NOMO-1 (cell line): ENCODE measurements at regions not wholly inside any gene's neighbourhood (a gene's known extent, or its start where the extent isn't known, plus 50 kb on each side); places are given as distances from the start of the nearest gene placed in this dataset.
"Not testable (repeated sequence)": the region's sequence is repeated elsewhere in the genome, so short reads cannot be mapped to it uniquely, and the experiment has no call there.

ENCODE experiments used
- DNase-seq, 2 experiments: peaks; one replicate each; lab custom pipeline; 2025; ENCODE audit not compliant: unreplicated experiment in 2 of 2; lab: John Stamatoyannopoulos, UW

DNA sequence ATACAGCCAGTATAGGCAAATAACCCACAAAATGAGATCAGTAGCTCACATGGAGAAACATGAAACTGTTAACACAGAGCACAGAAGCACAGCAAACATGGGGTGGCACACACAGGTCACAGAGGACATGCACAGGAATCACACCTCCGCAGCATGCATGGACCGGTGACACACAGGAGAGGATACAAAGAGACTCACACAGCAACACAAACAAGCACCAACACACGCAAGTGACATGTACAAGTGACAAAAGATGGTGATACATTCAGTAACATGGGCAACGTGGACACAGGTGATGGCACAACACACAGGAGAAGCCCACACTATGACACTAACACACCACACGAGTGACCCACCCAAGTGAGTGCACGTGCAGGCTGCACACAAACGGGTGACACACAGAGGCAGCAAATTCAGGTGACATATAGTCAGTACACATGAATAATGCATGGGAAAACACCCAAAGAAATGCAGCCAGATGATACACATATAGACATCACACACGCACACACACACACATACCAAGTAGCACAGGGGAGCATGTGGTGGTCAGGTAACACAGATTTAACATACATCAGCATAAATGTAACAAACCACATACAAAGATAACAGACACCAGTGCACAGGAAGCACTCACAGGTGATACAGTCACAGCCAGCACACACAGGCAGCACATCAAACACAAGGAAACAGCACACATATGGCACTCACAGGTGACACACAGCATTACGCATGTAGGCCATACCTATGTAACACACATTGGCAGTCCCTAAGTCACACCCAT lies 216.0 kb upstream of the SFSWAP start:
- no peak for DNase-seq

DNA sequence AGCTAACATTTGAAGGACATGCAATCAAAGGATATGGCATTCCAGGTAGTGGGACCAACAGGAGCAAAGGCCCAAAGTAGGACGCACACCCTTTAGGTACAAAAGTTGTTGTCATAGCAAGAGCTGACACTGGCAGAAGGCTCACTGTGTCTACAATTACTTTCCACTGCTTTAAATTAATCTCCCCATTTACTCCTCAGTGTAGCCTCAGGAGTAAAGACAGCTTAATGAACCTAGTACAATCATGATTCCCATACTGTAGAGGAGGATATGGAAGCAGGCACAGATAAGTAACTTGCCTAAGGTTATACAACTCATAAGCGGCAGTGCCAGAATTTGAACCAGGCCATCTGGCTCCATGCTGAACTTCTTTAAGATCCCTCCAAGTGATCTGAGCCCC lies 212.9 kb upstream of the SFSWAP start:
- DNase-seq, result no peak

DNA sequence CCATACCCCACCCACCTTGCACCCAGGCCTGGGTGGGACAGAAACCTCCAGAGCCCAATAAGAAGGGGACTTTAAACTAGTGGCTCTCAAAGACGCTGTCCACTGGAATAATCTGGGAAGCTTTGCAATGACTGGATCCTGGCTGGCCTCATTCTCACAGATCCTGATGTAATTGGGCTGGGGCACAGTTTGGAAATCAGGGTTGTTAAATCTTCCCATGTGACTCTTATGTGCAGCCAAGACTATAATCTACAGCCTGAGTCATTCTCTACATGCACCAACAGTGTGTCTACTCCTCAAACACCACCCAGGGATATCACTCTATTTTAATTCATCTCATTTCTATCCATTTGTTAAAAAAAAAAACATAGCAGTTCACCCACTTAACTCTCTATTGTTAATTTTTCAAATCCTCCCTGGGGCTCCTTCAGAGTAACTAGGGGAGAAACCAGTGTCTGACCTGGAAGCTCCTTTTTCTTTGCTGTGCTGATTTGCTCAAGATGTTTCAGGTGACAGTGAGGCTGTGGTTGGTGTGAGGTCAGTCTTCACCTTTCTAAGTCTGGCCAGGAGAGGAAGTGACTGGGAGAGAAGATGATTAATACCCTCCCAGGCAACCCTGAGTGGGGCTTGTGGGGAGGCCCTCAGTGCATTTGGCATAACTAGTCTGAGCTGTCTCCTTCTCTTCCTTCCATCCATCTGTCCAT lies 211.6 kb upstream of the SFSWAP start:
- no peak for DNase-seq

DNA sequence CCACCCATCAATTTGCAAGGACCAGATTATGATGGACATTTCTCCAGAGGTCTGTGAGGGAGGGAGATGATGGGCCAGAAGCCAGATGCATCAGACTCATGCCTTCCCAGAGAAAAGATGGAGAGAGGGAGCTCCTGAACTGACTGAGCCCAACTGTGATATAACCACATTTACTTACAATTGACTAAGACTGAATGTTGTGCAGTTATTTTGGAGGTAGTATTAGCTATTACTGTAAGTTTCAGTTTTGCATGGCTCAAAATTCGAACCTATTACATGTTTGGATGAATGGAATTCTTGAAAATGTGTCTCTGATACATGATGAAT lies 211.1 kb upstream of the SFSWAP start:
- no peak for DNase-seq

DNA sequence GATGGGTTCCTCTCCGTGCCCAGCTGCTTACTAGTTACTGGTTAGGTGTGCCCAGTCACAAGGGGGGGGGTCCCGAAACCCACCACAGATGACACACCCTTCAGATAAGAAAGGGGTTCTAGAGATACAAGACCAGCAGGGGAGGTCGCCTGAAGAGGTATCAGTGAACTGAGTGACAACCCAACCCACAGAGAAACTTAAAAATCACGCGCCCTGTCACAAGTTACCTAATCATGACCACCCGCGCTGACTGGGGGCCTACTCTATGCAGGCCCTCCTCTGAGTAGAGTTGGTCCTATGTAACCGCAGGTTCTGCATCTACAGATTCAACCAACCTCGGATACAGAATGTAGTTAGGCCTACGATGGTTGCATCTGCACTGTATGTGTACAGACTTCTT lies 210.3 kb upstream of the SFSWAP start:
- DNase-seq, result no peak

DNA sequence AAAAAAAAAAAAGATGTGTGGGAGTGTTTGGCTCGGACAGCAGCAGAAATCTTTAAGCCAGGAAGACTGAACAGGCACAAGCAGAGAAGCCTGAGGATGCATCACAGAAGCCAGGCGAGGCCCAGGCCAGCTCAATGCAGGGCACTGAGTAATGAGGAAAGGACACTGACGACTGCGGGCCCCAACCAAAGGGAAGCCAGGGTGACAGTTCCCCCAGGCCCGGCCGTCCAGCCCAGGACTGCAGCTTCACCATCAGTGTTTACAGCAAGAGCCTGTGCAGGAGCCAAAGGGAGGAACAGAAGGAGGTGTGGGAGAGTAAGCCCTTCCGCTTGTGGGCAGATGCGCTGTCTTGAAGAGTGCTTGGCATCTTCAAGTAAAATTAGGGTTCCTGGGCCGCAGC lies 205.3 kb upstream of the SFSWAP start:
- DNase-seq, result no peak

DNA sequence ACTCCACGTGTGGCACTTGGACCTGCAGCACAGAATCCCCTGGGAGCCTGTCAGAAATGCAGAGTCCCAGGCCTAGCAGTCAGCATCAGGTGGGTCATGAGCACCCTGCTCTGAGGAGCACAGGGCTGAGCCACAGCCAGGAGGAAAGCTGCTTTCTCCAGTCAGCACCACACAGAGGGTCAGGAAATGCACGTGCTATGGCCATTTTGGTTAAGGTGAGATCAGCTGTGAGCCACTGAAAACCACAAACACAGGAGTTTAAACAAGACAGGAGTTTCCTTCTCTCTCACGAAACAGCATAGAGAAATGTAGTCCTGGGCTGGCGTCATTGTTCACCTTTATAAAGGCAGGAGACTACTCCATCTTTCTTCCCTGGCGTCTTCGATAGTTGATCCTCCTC lies 204.5 kb upstream of the SFSWAP start:
- DNase-seq, result no peak

DNA sequence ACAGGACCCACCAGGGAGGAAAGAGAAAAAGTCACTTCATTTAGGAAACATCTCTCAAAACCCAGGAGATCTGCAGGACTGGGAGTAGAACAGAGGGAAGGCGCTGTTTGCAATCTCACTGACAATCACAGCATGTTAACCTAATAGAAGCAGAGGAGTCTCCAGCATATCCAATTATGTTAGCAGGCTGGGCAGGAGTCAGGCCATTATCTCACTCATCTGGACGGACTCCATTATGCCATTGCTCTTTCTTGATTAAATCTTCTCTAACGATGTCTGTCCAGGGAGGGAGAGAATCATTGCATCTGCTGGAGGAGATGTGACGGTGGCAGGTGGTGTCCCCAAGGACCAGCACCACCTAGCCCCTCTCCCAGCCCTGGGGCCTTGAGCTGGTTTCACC lies 203.8 kb upstream of the SFSWAP start:
- DNase-seq, result no peak

DNA sequence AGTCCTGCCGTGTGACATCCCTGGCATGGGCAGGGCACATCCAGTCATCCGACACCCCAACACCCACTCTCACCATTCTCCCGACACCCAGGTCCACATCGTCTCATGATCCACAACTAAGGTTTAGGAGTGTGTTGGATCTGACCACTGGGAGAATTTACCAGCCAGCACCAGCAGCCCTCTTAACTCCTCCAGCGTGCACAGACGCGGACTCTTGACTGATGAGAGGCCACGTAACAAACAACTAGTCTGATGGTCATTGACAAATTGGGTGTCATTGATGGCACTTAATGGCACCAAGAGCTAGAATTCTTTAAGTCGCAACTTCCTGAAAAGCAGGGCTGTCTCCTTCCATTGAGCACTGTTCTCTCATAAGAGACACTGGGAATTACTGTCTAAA lies 203.0 kb upstream of the SFSWAP start:
- DNase-seq, result no peak

DNA sequence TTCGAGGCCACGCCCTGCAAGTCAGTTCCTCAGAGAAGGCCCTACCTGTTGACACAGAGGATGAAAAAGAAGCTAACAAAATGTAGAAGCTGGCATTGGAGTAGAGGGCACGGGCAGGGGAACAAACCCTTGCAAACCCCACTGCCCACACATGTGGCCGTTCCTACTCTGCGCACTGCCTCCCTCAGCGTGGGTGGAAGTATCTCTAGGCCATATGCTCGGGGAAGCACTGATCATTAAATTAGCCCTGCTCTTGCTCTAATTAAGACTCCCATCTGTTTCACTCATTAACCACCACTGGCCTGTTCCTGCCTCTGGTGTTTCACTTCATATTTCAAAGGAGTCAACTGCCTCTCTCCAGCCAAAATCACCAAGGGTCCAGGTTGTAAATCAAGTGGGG lies 201.2 kb upstream of the SFSWAP start:
- DNase-seq, result no peak

DNA sequence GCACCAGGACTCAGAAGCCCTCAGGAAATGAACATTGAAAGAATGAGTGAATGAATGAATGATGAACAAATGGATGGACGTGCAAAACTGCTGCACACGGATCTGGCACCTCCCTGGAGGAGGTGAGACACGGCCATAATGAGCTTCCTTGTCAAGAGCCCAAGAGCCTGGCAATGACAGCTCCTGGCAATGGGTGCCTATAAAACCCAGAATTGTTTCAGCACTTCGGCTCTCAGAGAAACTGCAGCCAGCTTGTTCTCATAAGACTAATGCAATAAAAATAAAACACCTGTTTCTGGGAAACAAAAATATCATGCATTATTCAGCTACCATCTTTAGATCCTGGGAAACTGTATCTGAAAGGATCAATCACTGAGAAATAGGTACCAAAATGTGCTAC lies 200.5 kb upstream of the SFSWAP start:
- no peak for DNase-seq

DNA sequence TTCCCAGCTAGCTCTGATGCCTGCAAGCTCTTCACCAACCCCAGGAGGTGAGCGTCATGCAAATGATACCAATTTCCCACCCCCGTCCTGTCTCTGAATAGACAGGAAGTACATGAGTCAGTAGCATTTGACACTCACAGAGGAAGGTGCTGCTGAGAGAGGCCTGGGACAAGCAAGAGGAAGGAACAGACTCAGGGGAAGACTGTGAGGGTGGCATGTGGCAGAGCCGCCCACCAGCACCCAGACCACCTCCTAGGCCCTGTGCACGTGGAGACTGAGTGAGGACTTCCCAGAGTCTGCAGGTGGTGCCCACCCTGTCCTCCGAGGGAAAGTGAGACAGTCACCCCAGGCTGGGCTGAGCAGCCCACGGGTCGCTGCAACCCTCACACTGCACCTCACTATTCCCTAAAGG lies 199.5 kb upstream of the SFSWAP start:
- DNase-seq, result peak; percentile 84 to 88

DNA sequence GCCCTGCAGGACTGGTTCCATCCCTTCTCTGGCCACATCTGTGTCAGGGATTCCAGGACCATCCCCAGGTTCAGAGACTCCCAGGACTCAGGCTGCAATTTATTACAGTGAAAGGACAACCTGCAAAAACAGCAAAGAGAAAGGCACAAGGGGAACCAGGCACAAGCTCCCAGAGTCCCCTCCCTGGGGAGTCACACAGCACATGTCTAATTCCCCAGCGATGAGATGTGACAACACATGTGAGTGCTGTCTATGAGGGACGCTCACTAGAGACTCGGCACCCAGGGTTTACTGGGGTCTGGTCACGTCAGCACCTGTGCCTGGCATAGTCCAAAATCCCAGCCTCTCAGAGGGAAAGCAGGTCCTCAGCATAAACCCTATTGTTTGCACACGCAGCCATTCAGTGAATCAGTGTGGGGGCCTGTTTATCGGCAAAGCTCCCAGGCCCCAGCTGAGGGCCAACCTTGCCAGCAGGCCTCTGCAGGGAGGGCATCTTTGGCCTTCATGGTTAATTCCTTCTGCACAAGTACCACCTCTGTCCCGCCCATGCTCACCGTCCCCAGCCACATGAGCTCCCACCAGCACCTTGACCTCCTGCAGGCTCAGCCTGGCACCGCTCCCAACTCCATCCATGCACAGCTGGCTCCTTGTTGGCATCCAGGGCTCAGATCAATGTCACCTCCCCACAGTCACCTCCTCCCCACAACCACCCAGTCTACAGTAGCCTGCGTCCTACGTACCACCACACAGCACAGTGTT lies 198.9 kb upstream of the SFSWAP start:
- no peak for DNase-seq

DNA sequence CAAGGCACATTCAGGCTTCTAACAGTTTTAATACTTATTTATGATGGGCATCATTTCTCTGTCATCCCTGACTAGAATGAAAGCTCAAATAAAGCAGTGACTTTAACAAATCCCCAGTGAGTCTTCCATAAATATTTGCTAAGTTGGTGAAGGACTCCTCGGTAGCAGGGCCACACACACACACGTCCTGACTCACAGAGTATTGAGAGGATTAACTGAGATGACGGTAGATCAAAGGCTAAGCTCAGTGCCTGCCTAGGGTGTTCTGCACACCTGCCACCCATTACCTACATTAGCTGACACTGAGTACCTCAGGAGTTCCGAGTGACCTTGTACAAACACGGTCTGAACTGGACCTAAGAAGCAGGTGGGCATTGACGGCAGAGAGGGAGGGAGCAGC lies 197.3 kb upstream of the SFSWAP start:
- no peak for DNase-seq

DNA sequence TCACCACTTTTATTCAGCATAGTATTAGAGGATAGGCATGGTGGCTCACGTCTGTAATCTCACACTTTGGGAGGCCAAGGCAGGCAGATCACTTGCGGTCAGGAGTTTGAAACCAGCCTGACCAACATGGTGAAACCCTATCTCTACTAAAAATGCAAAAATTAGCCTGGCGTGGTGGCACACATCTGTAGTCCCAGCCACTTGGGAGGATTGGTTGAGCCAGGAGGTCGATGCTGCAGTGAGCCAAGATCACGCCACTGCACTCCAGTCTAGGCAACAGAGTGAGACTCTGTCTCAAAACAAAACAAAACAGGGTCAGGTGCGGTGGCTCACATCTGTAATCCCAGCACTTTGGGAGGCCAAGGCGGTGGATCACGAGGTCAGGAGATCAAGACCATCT lies 190.3 kb upstream of the SFSWAP start:
- DNase-seq, result not testable (repeated sequence)

DNA sequence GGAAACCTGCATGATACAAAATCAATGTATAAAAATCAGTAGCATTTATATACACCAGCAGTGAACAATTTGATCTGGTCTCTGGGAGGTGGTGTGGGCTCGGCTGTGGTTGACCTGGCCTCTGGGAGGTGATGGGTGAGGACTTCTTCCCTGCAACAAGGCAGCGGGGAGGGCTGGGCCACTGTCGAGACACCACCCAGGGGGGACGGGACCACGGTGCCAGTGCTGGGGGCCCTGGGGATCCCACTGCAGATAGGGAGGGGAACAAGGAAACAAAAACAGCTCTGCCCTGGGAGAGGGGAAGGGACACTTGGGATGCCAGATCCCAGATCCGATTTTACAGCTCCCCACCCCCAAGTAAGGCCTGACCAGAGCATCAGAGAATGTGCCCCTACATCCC lies 189.6 kb upstream of the SFSWAP start:
- no peak for DNase-seq

DNA sequence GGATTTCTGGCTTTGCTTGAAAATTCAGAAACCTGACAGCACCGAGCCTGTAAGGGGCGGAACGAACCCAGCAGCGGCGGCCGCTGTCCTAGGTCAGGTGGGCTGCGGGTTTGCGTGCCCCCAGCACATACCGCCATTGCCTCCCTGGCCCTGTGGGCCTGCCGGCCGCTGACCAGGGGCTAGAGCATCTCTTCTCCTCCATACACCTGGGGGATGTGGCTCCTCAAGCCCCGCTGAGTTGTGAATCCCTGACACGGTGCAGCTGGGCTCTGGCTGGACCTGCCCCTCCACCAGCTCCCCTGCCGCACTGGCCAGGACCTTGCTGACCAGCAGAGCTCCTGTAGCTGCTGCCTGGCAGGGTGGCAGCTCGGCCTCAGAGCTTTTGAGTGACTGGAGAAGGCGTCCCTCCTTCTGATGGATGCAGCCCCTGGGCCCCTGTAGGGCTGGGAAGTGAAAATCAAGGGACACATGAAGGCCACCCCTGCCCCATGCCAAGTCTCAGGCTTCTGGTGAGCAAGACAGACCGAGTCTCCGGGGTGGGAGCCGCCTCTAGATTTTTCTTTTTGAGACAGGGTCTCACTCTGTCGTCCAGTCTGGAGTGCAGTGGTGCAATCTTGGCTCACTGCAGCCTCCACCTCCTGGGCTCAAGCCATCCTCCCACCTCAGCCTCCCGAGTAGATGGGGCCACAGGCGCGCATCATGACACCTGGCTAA lies 184.9 kb upstream of the SFSWAP start:
- DNase-seq, result no peak

DNA sequence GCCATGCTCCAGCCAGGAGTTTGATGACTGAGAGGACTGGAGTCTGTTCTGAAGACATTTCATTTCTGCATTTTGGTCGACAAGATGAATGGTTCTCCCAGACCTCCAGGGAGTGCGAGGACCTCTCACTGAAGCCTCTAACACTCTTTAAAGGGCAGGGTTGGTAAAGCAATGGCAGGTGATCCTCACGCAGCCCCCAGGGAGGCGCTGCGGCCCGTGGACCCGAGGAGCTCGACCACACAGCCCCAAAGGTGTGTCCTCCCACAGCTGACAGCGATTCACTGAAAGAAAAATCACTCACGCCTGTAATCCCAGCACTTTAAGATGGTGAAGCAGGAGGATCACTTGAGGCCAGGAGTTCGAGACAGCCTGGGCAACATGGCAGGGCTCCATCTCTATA lies 183.8 kb upstream of the SFSWAP start:
- DNase-seq, result no peak

DNA sequence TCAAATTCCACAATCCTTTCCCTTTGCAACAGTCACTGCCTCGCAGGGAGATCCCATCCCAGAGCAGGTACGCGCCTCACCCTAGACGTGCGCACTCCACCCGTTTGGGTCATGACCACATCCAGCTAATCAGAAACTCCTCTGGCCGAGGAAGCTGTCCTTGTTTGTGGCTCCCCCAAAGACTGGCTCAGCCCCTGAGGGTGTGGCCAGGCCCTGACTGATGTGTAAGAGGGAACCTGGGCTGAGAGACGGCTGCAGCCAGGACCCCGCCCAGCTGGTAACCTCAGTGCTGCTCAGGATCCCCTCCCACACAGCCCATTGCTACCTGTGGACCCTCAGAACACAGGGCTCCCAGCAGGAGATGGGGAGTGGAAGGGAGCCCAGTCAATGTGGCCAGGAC lies 183.2 kb upstream of the SFSWAP start:
- DNase-seq, result no peak

DNA sequence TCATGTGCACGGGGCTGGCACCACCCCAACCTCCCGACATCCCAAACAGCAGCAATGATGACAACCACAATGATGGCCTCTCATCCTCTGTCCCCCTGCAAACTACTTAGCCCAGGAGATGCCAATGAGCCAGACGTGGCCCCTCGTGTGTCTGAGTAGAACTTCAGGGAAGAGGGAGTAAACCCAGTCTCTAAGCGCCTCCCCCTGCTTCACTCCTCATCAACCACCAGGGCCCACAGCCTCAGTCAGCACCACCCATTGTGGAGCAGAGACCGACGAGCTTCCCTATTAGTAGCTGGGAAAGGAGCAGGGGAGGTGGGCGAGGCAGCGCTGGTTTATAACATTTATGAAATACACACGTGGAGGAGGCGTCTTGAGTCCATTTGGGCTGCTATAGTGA lies 182.7 kb upstream of the SFSWAP start:
- no peak for DNase-seq

DNA sequence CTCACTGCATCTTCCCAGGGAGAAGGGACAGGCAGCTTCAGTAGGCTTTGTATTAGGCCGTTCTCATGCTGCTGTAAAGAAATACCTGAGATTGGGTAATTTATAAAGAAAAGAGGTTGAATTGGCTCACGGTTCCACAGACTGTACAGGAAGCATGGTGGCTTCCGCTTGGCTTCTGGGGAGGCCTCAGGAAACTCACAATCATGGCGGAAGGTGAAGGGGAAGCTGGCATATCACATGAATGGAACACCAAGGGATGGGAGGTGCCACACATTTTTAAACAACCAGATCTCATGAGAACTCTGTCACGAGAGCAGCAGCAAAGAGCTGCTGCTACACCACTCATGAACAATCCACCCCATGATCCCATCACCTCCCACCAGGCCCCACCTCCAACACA lies 182.2 kb upstream of the SFSWAP start:
- DNase-seq, result no peak
